WTC11 (cell line): ENCODE measurements at regions not wholly inside any gene's neighbourhood (a gene's known extent, or its start where the extent isn't known, plus 50 kb on each side); places are given as distances from the start of the nearest gene placed in this dataset.

Experiments
- NR1H2 ChIP-seq: sonication (generic); formaldehyde crosslinking; IDR thresholded peaks from 2 replicates; pipeline ENCODE4 v1.9.0; 2021; ENCODE audit warnings: mild to moderate bottlenecking, moderate library complexity, missing genetic modification reagents
- RELA ChIP-seq: sonication (generic); formaldehyde crosslinking; IDR thresholded peaks from 2 replicates; pipeline ENCODE4 v1.8.1; 2022; ENCODE audit warnings: missing genetic modification reagents, mild to moderate bottlenecking, borderline replicate concordance
- TF ChIP-seq, protein P1 (sequence below): sonication (generic); formaldehyde crosslinking; IDR thresholded peaks from 2 replicates; pipeline ENCODE4 v1.8.1; 2023; ENCODE audit warnings: mild to moderate bottlenecking, missing genetic modification reagents, borderline replicate concordance
- TF ChIP-seq, protein P2 (sequence below): sonication (generic); formaldehyde crosslinking; conservative IDR thresholded peaks from 2 replicates; pipeline ENCODE4 v1.8.1; 2023; ENCODE audit warnings: mild to moderate bottlenecking, low read depth, missing genetic modification reagents, moderate library complexity
- TF ChIP-seq, protein P3 (sequence below): fragments of 250-450 bp; sonication (Bioruptor Pico); IDR thresholded peaks from 2 replicates; pipeline ENCODE4 v1.9.0; 2021; ENCODE audit warnings: mild to moderate bottlenecking, borderline replicate concordance
- TF ChIP-seq, protein P4 (sequence below): sonication (generic); formaldehyde crosslinking; IDR thresholded peaks from 2 replicates; pipeline ENCODE4 v1.8.1; 2022; ENCODE audit warnings: low read depth, missing genetic modification reagents, borderline replicate concordance
- TF ChIP-seq, protein P5 (sequence below): fragments of 200-600 bp; IDR thresholded peaks from 2 replicates; pipeline ENCODE4 v1.8.0; 2022; ENCODE audit warnings: antibody characterized with exemption
- TF ChIP-seq, protein P6 (sequence below): sonication (generic); formaldehyde crosslinking; IDR thresholded peaks from 2 replicates; pipeline ENCODE4 v1.8.0; 2023; ENCODE audit warnings: missing genetic modification reagents, mild to moderate bottlenecking, borderline replicate concordance

DNA sequence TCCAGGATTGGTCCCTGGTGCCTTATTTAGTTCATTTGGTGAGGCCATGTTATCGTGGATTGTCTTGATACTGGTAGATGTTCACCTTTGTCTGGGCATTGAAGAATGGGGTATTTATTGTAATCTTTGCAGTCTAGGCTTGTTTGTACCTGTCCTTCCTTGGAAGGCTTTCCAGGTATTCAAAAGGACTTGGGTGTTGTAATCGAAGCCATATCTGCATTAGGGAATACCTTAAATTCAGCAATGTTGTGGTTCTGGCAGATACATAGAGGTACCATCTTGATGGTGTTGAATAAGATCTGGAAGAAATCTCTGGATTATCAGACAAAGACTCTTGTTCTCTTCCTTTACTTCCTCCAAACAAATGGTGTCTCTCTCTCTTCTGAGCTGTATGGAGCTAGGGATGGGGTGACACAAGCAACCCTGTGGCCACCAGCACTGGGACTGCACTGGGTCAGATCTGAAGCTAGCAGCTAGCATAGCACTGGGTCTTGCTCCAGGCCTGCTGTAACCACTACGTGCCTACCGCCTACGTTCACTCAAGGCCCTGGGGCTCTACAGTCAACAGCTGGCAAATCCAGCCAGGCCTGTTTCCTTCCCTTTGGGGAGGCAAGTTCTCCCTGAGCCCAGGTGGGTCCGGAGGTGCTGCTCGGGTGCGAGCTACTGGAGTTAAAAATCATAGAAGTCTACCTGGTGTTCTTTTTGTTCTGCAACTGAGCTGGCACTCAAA is 261.1 kb upstream of the CITED2 start:
- TF ChIP-seq, protein P1, sequence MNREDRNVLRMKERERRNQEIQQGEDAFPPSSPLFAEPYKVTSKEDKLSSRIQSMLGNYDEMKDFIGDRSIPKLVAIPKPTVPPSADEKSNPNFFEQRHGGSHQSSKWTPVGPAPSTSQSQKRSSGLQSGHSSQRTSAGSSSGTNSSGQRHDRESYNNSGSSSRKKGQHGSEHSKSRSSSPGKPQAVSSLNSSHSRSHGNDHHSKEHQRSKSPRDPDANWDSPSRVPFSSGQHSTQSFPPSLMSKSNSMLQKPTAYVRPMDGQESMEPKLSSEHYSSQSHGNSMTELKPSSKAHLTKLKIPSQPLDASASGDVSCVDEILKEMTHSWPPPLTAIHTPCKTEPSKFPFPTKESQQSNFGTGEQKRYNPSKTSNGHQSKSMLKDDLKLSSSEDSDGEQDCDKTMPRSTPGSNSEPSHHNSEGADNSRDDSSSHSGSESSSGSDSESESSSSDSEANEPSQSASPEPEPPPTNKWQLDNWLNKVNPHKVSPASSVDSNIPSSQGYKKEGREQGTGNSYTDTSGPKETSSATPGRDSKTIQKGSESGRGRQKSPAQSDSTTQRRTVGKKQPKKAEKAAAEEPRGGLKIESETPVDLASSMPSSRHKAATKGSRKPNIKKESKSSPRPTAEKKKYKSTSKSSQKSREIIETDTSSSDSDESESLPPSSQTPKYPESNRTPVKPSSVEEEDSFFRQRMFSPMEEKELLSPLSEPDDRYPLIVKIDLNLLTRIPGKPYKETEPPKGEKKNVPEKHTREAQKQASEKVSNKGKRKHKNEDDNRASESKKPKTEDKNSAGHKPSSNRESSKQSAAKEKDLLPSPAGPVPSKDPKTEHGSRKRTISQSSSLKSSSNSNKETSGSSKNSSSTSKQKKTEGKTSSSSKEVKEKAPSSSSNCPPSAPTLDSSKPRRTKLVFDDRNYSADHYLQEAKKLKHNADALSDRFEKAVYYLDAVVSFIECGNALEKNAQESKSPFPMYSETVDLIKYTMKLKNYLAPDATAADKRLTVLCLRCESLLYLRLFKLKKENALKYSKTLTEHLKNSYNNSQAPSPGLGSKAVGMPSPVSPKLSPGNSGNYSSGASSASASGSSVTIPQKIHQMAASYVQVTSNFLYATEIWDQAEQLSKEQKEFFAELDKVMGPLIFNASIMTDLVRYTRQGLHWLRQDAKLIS = no peak
- no peak for TF ChIP-seq NR1H2 (CRISPR knock-in tag)
- TF ChIP-seq, protein P2, sequence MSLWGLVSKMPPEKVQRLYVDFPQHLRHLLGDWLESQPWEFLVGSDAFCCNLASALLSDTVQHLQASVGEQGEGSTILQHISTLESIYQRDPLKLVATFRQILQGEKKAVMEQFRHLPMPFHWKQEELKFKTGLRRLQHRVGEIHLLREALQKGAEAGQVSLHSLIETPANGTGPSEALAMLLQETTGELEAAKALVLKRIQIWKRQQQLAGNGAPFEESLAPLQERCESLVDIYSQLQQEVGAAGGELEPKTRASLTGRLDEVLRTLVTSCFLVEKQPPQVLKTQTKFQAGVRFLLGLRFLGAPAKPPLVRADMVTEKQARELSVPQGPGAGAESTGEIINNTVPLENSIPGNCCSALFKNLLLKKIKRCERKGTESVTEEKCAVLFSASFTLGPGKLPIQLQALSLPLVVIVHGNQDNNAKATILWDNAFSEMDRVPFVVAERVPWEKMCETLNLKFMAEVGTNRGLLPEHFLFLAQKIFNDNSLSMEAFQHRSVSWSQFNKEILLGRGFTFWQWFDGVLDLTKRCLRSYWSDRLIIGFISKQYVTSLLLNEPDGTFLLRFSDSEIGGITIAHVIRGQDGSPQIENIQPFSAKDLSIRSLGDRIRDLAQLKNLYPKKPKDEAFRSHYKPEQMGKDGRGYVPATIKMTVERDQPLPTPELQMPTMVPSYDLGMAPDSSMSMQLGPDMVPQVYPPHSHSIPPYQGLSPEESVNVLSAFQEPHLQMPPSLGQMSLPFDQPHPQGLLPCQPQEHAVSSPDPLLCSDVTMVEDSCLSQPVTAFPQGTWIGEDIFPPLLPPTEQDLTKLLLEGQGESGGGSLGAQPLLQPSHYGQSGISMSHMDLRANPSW (CRISPR knock-in tag) = no peak
- TF ChIP-seq, protein P3, sequence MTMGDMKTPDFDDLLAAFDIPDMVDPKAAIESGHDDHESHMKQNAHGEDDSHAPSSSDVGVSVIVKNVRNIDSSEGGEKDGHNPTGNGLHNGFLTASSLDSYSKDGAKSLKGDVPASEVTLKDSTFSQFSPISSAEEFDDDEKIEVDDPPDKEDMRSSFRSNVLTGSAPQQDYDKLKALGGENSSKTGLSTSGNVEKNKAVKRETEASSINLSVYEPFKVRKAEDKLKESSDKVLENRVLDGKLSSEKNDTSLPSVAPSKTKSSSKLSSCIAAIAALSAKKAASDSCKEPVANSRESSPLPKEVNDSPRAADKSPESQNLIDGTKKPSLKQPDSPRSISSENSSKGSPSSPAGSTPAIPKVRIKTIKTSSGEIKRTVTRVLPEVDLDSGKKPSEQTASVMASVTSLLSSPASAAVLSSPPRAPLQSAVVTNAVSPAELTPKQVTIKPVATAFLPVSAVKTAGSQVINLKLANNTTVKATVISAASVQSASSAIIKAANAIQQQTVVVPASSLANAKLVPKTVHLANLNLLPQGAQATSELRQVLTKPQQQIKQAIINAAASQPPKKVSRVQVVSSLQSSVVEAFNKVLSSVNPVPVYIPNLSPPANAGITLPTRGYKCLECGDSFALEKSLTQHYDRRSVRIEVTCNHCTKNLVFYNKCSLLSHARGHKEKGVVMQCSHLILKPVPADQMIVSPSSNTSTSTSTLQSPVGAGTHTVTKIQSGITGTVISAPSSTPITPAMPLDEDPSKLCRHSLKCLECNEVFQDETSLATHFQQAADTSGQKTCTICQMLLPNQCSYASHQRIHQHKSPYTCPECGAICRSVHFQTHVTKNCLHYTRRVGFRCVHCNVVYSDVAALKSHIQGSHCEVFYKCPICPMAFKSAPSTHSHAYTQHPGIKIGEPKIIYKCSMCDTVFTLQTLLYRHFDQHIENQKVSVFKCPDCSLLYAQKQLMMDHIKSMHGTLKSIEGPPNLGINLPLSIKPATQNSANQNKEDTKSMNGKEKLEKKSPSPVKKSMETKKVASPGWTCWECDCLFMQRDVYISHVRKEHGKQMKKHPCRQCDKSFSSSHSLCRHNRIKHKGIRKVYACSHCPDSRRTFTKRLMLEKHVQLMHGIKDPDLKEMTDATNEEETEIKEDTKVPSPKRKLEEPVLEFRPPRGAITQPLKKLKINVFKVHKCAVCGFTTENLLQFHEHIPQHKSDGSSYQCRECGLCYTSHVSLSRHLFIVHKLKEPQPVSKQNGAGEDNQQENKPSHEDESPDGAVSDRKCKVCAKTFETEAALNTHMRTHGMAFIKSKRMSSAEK = no peak
- TF ChIP-seq, protein P4, sequence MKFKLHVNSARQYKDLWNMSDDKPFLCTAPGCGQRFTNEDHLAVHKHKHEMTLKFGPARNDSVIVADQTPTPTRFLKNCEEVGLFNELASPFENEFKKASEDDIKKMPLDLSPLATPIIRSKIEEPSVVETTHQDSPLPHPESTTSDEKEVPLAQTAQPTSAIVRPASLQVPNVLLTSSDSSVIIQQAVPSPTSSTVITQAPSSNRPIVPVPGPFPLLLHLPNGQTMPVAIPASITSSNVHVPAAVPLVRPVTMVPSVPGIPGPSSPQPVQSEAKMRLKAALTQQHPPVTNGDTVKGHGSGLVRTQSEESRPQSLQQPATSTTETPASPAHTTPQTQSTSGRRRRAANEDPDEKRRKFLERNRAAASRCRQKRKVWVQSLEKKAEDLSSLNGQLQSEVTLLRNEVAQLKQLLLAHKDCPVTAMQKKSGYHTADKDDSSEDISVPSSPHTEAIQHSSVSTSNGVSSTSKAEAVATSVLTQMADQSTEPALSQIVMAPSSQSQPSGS = no peak
- TF ChIP-seq RELA (CRISPR knock-in tag) = no peak
- TF ChIP-seq, protein P5, sequence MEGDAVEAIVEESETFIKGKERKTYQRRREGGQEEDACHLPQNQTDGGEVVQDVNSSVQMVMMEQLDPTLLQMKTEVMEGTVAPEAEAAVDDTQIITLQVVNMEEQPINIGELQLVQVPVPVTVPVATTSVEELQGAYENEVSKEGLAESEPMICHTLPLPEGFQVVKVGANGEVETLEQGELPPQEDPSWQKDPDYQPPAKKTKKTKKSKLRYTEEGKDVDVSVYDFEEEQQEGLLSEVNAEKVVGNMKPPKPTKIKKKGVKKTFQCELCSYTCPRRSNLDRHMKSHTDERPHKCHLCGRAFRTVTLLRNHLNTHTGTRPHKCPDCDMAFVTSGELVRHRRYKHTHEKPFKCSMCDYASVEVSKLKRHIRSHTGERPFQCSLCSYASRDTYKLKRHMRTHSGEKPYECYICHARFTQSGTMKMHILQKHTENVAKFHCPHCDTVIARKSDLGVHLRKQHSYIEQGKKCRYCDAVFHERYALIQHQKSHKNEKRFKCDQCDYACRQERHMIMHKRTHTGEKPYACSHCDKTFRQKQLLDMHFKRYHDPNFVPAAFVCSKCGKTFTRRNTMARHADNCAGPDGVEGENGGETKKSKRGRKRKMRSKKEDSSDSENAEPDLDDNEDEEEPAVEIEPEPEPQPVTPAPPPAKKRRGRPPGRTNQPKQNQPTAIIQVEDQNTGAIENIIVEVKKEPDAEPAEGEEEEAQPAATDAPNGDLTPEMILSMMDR = no peak
- TF ChIP-seq, protein P6, sequence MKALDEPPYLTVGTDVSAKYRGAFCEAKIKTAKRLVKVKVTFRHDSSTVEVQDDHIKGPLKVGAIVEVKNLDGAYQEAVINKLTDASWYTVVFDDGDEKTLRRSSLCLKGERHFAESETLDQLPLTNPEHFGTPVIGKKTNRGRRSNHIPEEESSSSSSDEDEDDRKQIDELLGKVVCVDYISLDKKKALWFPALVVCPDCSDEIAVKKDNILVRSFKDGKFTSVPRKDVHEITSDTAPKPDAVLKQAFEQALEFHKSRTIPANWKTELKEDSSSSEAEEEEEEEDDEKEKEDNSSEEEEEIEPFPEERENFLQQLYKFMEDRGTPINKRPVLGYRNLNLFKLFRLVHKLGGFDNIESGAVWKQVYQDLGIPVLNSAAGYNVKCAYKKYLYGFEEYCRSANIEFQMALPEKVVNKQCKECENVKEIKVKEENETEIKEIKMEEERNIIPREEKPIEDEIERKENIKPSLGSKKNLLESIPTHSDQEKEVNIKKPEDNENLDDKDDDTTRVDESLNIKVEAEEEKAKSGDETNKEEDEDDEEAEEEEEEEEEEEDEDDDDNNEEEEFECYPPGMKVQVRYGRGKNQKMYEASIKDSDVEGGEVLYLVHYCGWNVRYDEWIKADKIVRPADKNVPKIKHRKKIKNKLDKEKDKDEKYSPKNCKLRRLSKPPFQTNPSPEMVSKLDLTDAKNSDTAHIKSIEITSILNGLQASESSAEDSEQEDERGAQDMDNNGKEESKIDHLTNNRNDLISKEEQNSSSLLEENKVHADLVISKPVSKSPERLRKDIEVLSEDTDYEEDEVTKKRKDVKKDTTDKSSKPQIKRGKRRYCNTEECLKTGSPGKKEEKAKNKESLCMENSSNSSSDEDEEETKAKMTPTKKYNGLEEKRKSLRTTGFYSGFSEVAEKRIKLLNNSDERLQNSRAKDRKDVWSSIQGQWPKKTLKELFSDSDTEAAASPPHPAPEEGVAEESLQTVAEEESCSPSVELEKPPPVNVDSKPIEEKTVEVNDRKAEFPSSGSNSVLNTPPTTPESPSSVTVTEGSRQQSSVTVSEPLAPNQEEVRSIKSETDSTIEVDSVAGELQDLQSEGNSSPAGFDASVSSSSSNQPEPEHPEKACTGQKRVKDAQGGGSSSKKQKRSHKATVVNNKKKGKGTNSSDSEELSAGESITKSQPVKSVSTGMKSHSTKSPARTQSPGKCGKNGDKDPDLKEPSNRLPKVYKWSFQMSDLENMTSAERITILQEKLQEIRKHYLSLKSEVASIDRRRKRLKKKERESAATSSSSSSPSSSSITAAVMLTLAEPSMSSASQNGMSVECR (CRISPR knock-in tag) = no peak
